Stimulated activated CD4-positive, alpha-beta T cell treated with anti-CD3 and anti-CD28 coated beads, TNF-alpha, amount 100 ng/mL, for 48 hours (primary cell): ENCODE measurements at regions not wholly inside any gene's neighbourhood (a gene's known extent, or its start where the extent isn't known, plus 50 kb on each side); places are given as distances from the start of the nearest gene placed in this dataset.

Experiments
- DNase-seq, 3 donors: peaks; one replicate each; pipeline ENCODE4 v3.0.0-alpha.2; 2020; ENCODE audit warnings: low read depth in 3 of 3

DNA sequence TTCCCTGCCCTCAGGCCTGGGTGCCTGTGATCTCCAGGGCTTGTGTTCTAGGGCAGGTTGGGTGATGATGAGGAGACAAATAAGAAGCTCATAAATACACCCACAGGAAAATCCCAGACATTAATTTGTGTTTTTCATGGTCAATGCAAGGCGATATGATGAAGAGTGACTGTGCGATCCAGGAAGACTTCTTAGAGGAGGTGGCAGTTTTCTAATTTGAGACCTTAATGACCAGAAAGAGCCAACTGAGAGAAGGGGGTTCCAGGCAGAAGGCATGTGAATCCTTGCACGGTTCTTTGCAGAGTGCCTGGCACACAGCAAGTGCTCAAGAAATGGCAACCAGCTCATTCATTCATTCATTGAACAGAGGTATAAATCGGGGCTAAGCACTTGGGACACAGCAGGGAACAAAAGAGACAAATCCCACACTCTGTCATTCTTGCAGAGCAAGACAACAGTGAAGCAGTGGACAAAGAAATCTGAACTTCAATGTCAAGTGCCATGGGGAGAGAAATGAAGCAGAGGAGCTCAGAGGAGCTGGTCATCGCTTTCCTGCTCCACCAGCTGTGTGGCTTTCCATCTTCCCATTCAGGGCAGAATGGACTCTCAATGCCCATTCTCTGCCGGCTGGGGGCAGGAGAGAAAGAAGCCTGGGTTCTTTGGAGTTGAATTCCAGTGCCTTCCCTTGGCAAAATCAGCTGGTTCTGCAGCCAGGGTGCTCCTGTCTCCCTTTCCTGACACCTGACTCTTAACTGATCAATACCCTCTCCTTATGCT lies 128.3 kb downstream of the AACS start:
- DNase-seq: no peak

DNA sequence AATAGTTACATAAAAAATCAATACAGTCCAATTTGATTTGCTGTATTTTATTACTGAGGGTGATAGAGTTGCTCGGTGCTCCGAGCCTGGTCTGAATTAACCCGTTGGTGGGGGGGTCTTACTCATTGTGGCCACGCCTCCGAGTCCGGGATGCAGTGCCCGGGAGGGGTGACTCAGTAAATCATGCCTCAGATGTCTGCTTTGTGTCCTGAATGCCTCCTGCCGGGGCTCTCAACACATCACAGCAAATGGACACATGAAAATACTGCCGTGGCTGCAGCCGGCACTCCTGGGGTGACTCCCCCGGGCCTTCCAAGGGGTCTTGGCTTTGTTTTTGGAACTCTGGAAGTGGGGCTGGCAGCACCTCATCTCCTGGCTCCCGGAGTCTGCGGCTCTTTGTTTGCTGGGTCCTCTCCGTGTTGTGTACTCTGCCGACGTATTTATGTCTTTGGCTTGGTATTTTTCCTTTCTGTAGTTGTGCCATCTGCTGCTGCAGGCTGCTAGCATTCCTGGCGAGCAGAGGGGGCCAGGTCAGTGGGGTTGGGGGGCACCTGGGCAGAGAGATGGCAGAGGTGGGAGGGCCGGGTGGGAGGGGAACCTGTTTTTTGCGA lies 129.0 kb downstream of the AACS start:
- no peak for DNase-seq

DNA sequence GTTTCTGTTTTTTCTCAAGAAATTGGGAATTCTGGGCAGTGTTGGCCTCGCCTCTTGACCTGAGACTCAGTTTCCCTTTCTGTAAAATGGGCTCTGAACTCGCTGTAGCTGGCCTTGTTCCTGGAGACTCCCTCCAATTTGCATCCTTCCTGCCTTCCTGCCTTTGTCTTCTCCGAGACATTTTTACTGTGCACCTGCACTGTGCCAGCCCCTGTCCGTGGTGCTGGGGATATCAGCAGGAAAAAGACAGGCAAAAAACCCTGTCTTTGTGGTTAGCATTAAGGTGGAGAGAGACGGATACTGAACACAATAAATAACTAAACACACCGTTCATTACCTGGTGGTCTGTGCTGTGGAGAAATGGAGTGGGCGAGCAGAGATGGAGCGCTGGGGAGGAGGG lies 129.8 kb downstream of the AACS start:
- DNase-seq: no peak

DNA sequence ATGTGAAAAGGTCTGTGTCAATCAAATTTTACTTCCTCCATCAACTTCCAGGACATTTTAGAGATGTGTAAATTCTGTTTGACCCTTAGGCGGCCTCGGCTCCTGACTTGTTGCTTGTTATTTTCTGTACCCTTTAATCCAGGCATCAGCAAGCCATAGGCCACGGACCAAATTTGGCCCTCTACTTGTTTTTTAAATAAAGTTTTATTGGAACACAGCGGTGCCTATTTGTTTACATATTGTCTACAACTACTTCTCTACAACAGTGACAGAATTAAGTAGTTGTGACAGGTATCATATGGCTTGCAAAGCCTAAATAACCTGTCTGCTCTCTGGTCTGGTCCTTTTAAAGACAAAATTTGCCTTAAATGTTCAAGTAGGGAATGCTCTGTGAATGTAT lies 132.1 kb downstream of the AACS start:
- DNase-seq: no peak

DNA sequence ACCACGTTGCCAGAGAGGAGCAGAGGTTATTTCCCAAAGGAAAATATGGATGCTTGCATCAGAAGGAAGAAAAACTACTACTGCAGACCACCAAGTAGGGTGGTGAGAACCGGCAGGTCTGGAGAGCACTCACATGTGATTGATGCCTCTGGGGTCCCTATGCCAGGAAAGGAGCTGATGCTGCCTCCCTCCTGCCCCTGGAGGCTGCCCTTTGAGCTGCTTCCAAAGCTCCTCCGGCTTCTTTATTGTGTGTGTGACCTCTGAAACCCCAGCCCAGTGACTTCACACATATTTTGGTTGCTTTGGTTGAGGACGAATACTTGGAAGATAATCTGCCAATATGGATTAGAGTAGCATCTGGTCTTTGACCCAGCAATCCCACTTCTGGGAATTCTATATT lies 133.4 kb downstream of the AACS start:
- no peak for DNase-seq

DNA sequence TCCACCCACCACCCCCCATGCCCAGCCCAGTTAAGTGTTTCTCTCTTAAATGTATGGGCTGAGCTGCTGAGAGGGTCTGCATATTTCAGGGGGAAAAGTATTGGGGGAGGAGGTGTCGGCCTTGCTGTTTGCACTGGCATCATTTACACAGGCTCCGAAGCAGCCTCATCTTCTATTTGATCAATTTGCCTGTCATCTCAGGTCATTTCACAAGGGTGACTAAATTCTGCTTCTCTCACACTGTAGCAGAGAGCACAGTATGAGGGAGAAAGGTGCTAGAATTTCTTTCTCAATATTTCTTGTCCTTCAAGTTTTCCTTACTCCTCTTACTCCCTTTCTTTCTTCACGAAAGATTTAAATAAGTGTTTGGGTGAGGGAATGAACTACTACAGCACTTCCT lies 135.9 kb downstream of the AACS start:
- DNase-seq: no peak

DNA sequence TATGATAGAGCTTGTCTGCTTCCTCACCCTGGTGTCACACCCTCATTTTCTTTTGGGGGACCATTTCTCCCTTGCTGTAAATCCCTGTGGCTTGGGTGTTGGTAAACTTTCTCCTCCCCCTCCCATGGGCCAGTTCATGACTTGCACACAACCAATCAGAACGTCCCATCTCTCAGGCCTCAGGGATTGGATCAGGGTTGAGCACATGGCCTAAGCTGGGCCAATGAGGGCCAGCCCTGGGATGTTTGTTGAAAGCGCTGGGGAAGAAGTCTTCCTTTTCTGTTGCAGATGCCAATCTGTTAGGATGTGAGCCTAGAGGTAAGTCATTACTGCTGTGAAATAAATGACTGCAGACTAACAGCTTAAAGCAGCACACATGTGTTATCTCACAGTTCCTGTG lies 136.7 kb downstream of the AACS start:
- DNase-seq: no peak

DNA sequence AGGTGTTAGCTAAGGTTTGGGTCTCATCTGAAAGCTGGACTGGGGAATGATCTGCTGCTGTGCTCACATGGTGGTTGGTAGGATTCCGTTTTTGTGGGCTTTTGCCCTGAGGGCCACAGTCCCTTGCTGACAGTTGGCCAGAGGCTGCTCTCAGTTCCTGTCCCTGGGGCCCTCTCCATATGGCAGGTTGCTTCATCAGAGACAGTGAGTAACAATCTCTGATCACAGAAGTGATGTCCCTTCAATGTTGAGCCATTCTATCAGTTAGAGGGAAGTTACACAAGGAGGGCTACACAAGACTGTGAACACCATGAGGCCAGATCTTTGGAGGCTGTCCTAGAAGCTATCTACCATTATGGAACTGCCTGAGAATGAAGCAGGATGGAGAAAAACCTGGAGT lies 137.2 kb downstream of the AACS start:
- DNase-seq: no peak

DNA sequence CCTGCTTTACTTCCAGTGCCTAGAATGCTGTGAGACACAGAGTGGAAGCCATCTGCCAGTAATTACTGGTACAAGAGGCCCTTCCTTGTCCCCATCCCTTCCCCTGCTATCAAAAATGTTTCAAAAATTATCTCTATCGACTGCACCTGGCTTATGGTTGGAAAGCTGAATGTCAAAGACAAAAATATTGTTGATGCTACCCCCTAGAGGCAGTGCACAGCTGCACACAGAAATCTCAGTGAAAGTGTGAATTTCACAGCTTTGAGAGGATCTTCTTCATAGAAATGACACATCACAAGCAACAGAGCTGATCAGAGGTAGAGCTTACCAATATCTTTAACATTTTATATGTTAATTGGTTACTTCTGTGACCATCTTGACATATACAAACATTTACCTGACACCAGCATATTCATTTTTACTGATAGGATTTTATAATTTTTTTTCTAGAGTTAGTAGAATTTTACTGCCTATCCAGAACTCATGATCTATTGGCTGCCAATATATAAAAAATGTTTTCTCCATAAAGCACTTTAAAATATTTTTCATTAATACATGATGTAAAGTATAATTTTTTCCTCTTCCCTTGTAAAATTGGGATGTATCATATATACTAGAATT lies 138.0 kb downstream of the AACS start:
- no peak for DNase-seq

DNA sequence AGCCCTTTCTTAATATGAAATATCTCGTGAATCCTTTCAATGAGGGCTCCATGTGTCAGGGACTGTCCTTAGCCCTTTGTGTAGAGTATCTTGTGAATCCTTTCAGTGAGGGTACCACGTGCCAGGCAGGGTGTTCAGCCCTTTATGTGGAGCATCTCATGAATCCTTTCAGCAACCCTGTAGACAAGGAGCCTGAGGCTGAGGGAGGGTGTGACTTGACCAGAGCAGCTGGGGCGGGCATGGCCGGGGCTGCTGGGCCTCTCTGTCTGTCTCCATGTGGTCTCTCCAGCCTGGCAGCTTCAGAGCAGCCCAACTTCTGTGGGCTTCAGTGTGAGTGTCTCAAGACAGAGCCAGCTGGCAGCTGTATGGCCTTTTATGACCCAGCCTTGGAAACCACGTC lies 140.2 kb downstream of the AACS start:
- no peak for DNase-seq

DNA sequence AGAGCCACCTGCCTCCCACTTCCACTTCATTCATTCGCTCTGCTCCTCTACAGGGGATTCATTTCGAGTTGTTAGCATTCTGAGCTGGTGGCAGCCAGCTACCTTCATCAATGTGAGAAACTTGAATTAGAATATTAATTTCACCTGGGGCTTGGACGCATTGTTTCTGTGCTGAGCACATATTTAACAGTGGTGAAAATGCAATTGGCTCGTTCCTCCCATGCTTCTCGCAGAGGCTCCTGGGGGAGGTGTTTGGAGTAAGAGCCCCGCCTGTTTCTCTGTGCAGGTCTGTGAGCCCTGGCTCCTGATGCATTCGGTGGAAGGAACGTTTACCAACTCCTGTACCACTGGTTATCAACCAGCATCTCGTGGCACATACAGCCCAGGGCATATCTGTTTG lies 141.5 kb downstream of the AACS start:
- DNase-seq: no peak

DNA sequence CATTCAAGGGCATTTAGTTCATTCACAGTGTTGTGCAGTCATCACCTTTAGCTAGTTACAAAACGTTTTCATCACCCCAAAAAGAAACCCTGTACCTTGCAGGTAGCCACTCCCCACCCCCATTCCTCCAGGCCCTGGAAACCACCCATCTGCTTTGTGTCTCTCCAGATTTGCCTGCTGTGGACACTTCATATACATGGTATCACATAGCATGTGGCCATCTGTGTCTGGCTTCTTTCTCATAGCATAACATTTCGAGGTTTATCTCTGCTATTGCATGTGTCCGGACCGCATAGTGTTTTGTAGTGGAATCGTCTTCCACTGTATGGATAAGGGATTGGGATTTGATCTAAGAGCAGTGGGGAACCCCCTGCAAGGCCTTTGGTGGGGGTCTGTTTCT lies 143.1 kb downstream of the AACS start:
- no peak for DNase-seq

DNA sequence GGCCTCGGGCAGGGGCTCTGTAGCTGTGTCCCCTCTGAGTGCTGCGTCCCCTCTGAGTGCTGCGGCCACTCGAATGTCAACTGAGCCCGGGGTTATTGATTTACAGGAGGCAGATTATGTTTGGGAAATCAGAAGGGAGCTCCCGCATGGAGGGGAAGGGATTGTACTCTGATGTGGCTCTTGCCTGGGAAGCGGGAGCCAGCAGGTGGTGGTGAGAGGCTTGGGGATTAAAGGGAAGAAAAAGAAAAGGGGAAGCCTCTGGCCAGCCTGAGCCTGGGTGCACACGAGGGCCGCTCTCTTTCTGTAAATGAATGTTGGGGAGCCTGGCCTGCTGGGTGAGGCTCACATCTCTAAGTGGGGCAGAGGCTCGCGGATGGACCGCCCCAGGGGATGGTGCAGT lies 143.7 kb downstream of the AACS start:
- DNase-seq: no peak

DNA sequence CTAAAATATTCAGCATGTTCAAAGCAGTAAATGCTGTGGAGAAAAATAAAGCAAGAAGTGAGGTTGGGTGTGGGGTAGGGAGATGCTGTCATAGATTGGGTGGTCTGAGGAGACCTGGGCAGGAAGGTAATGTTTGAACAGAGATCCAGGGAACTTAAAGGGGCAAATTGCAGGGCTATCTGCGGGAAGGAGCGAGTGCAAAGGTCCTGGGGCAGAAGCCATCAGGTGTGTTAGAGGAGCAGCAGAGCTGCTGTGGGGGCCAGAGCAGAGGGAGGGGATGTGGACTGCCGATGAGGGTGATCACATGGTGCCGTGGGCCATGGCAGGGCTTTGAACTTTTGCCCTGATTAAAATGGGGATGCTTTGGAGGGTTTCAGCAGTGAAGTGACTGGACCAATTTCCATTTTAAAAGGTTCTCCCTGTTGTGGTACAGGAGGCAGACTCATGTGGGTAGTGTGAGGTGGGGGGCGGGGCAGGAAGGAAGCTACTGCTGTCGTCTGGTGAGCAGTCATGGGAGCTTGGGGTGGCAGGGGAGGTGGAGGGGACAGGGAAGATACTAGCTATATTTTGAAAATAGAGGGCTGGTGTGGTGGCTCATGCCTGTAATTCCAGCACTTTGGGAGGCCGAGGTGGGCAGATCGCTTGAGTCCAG lies 145.0 kb downstream of the AACS start:
- DNase-seq: no peak

DNA sequence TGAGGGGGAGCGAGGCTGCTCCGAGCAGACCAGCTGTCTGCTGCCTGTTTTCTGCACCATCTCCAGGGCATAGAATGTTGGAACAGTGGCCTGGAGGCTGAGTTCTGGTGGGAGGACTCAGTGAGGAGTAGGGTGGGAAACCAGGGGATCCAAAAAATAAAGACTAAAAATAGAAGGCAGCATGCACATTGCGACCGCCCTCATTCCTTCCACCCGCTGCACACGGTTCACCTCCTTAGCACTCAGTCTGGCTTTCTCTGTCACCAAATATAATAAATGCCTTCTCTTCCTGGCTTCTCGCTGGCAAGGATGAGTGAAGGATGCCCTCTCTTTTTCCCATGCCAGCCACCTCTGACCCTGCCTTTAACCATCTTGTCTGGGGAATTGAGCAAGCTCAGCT lies 146.2 kb downstream of the AACS start:
- DNase-seq: no peak

DNA sequence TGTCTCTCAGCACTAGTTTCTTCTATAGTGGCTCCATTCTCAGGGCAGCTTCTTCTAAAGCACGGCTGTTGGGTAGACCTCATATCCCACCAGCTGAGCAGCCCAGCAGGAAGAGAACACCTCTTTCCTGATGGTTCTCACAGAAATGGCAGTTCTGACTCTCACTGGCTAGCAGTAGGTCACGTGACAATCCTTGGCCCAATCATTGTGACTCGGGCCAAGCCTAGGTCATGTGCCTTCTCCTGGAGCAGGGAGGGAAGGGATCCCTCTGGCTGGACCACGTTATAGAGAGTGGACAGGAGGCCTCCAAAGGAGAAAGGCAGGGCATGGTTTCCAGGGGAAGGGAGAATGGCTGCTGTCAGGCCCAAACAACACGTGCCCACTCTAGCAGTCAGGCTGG lies 149.1 kb downstream of the AACS start:
- DNase-seq: no peak

DNA sequence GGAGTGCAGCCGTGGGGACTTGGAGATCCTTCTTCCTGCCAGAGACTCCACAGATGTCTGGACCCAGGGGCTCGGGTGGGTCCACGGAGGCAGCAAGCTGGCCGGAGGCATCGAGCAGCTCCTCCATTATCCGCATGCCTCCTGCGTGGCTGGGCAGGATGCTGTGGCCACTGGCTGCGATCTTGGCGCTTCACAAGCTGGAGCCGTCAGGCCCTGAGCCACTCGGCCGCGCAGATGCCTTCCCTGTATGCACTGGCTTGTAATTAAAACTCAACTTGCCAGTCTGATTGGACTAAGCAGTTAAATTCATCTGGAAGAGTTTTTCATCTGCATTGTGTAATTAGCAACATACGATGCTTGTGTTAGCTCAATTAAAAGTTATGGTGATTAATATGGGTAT lies 151.5 kb downstream of the AACS start:
- no peak for DNase-seq

DNA sequence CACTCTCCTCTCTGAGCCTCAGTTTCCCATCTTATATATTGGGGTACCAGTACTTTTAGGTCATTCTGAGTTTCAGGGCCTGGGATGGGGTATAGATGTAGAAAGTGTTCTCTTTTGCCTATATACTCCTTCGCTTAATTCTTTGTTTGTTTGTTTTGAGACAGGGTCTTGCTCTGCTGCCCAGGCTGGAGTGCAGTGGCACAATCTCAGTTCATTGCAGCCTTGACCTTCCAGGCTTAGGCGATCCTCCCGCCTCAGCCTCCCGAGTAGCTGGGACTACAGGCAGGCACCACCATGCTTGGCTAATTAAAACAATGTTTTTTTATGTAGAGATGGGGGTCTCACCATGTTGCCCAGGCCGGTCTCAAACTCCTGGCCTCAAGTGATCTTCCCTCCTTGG lies 152.1 kb downstream of the AACS start:
- DNase-seq: no peak

DNA sequence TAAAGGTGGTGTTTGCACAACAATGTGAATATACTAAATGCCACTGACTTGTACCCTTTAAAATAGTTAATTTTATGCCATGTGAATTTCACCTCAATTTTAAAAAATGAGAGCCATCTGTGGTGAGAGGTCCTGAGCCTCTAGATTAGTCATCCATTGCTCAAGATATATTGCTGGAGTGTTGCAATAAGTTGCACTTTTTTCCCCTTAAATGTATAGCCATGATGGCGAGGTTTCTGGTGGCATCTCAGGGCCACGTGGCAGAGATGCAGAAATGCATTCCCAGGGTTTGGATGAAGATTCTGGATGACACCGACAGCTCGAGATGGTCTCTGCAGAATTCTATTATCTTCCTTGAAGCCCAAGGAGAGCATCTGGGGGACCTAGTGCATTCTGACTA lies 153.7 kb downstream of the AACS start:
- no peak for DNase-seq

DNA sequence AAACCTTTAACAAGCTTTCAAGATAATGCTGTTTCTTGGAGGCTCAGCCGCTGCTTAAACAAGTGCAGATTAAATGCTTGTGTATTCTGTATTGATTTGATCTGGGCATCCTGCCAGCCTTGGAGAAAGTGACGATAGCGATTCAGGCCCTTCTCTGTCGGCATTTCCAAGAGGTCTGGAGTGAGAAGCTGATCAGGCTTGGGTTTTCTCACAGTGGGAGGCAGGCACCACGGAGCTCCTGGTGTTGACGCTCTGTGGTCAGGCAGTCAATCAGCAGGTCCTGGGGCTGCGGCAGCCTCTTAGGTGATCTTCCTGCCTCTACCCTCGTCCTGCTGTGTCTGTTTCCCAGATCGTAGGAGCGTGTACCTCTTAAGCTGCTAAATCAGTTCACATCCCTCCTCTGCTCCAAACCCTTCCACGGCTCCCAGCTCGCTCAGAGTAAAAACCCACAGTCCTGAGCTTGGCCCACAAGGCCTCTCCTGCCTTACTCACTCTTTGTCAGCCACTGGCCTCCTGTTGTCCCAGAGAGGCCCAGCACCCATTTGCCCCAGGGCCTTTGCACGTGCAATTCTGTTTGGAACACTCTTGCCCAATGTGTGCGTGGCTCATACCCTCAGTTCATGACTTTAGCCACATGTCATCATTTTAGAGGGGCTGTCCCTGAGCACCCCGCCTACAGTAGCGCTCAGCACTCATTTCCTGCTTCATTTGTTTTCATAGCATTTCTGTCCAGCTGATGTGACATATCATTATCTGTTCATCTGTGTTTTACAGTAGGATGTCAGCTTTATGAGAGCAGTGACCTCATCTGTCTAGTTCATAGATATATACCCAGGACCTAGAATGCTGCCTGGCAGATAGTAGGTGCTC lies 155.4 kb downstream of the AACS start:
- DNase-seq: no peak

DNA sequence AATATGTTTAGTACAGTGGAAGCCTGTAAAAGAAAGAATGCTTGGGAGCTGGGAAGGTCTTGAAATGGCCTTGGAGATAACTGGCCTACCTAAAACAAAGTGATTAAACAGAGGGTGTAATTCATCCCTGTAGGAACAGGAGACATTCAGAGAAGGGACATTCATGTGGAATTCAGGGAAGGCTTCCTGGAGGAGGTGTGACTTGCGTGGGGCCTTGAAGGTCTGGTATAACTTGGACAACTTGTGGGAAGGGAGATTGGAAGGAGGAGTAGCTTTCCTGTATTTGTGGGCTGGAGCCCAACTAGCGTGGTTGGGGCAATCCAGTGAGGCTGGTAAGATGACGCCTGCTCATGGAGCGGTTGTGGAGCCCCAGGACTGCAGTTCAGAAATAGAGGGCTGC lies 156.4 kb downstream of the AACS start:
- no peak for DNase-seq

DNA sequence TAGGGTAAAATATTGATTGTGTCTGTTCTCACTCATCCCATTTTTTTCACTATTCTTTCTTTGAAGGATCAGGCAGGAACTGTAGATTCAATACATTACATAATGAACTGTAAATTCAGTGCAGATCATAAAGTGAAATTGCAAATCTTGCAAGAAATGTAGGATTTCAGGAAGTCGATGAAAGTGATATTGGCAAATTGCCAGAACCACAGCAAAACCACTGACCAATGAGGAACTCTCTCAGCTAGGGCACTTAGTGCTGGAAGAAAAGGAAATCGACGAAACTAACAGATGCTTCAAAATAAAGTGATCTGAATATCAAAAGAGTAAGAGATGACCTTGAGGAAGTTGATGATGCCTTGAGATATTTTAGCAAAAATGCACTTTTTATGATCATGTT lies 157.6 kb downstream of the AACS start:
- no peak for DNase-seq
